ENCODE measurements at regions not wholly inside any gene's neighbourhood (a gene's known extent, or its start where the extent isn't known, plus 50 kb on each side); places are given as distances from the start of the nearest gene placed in this dataset.

DNA sequence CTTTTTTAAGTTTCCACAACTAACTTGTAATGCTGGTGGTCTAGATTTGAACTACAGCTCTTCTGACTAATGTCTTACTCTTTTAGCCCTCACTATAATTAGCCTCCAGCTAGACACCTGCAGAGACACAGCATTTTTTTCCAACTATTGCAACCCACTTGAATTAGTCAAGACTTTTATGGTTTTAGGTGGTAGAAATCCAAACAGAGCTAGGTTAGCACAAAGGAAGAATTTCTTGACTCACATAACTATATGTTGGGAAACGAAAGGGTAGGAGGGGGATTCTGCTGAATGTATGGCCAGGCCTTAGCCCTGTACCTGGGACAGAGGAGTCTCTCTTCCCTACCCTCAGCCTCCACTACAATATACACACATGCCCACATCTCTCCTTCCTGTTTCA, 586.1 kb downstream of the INHBA start:
- TF ChIP-seq, protein P1, sequence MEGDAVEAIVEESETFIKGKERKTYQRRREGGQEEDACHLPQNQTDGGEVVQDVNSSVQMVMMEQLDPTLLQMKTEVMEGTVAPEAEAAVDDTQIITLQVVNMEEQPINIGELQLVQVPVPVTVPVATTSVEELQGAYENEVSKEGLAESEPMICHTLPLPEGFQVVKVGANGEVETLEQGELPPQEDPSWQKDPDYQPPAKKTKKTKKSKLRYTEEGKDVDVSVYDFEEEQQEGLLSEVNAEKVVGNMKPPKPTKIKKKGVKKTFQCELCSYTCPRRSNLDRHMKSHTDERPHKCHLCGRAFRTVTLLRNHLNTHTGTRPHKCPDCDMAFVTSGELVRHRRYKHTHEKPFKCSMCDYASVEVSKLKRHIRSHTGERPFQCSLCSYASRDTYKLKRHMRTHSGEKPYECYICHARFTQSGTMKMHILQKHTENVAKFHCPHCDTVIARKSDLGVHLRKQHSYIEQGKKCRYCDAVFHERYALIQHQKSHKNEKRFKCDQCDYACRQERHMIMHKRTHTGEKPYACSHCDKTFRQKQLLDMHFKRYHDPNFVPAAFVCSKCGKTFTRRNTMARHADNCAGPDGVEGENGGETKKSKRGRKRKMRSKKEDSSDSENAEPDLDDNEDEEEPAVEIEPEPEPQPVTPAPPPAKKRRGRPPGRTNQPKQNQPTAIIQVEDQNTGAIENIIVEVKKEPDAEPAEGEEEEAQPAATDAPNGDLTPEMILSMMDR (IDR thresholded peaks at IDR 0.05; ENCODE audit: borderline replicate concordance, control extremely low read depth, extremely low read depth, insufficient read depth, missing control alignments), result no peak
- in situ Hi-C loops (cut with MboI; ENCODE audit: low sequenced_read_pairs, unreplicated experiment), result no loop called here
- DNase-seq (ENCODE audit: low spot score), result no peak

DNA sequence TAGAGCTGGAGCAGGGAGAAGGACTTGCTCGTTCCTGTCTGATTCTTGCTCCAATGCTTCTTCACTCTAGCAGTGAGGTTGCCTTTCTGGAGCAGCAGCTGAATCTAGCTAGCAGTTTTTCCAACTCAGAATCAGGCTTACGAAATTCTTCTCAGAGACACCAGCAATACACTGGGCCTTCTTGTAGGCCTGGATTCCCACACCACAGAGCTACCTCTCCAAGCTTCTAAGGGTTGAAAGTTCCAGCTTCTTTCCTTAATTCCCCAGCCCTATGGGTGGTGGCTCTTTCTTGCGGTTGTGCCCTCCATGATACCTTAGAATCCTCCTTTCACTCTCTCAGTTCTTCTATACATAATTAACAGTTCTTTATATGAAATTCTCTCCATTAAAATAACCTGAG, 586.6 kb downstream of the INHBA start:
- TF ChIP-seq, protein P1 (IDR thresholded peaks at IDR 0.05; ENCODE audit: borderline replicate concordance, control extremely low read depth, extremely low read depth, insufficient read depth, missing control alignments), result no peak
- DNase-seq (ENCODE audit: low spot score), result no peak
- in situ Hi-C loops (cut with MboI; ENCODE audit: low sequenced_read_pairs, unreplicated experiment), result no loop called here

DNA sequence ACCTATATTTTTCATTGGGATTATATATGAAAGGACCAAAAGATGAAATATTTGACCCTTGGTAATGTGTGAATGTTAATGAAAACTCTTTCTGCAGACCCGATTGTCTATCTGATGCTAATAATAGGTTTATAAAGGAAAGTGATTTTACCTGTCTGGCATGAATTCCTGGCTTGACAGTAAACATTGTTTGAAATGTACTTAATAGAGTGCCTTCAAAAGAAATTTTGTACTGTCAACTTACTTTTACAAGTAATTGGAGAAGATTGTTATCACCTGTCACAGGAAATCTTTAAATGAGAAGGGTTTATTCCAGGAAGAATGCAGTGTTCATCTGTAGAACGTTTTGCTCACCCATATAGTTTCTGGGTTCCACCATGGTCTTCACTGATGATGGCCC, 588.2 kb downstream of the INHBA start:
- DNase-seq (ENCODE audit: low spot score), result no peak
- TF ChIP-seq, protein P1 (IDR thresholded peaks at IDR 0.05; ENCODE audit: borderline replicate concordance, control extremely low read depth, extremely low read depth, insufficient read depth, missing control alignments), result no peak
- in situ Hi-C loops (cut with MboI; ENCODE audit: low sequenced_read_pairs, unreplicated experiment), result no loop called here

DNA sequence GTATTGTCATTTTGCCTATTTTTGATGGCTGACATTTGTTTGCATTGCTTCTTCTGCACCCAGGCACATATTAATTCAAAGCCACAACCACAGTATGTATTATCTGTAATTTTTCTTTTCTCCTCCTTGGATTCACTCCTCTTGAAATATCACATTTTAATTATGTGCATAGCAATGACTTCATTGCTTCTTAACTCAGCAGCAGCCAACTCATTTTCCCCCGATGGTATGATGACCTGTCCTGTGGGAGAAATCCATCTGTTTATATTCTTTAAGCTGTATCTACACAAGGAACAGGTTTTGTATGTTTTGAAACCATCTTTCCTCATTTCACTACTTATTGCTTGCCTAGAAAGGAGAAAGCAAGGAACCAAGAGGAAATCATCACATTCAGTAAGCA, 588.8 kb downstream of the INHBA start:
- DNase-seq (ENCODE audit: low spot score), result no peak
- TF ChIP-seq, protein P1 (IDR thresholded peaks at IDR 0.05; ENCODE audit: borderline replicate concordance, control extremely low read depth, extremely low read depth, insufficient read depth, missing control alignments), result no peak
- in situ Hi-C loops (cut with MboI; ENCODE audit: low sequenced_read_pairs, unreplicated experiment), result no loop called here

DNA sequence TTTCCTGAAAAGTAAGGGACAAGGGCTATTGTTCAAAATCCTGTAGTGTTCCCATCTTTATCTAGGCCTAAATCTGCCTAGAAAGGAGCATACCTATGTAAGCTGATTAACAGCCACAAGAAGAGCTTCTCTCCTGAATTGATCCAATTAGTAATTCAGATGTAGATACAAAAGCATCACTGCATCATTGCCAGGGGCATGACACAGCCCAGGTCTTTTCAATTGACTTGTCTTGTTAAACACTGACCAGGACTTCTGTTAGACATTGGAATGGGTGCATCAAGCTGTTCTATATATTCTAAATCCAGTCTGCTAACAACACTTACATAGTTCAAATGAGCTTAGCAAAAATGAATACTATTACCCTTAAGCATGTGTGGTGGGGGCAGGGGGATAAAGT, 589.2 kb downstream of the INHBA start:
- TF ChIP-seq, protein P1 (IDR thresholded peaks at IDR 0.05; ENCODE audit: borderline replicate concordance, control extremely low read depth, extremely low read depth, insufficient read depth, missing control alignments), result no peak

DNA sequence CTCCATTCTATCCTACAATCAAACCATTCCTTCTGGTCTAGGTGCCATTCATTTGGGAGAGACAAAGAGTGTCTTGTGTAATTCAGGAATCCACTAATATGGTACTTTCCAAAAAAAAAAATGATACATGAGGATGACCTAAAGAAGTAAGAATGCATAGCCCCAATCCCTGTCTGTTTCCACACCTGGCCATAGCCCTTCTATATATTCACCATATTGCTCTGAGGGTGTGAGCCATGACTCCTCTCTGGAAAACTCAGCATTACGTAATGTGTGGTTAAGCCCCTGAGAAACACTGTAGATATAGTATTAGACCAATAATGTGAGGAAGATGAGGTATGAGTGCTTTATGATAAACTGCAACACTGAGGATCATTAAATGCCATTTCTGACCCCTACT, 592.7 kb downstream of the INHBA start:
- in situ Hi-C loops (cut with MboI; ENCODE audit: low sequenced_read_pairs, unreplicated experiment), result no loop called here
- TF ChIP-seq, protein P1 (IDR thresholded peaks at IDR 0.05; ENCODE audit: borderline replicate concordance, control extremely low read depth, extremely low read depth, insufficient read depth, missing control alignments), result no peak
- no peak for DNase-seq (ENCODE audit: low spot score)

More for the DNA sequence above, 589.2 kb downstream of the INHBA start:
- no peak for DNase-seq (ENCODE audit: low spot score)
- in situ Hi-C loops (cut with MboI; ENCODE audit: low sequenced_read_pairs, unreplicated experiment), result no loop called here

DNA sequence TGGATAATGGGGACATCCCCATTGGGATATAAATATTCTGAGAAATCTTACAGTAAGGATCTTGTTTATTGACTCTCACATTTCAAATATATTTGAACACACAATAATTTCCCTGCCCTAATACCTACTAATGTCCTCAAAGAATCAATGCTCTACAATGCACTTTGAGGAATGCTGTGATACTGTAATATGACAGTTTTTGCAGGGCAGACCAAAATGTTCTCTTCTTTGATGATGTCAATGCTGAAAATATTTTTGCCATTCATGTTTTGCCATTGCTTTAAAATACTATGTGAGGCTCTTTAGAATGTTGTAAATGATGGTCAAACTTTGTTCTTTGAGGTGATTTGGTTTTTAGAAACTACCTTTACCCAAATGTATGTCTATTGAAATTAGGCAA, 594.1 kb downstream of the INHBA start:
- TF ChIP-seq, protein P1 (IDR thresholded peaks at IDR 0.05; ENCODE audit: borderline replicate concordance, control extremely low read depth, extremely low read depth, insufficient read depth, missing control alignments), result no peak
- in situ Hi-C loops (cut with MboI; ENCODE audit: low sequenced_read_pairs, unreplicated experiment), result no loop called here
- DNase-seq (ENCODE audit: low spot score), result no peak

Data from GM13976 (cell line).